GM12872 (cell line): ENCODE measurements at regions not wholly inside any gene's neighbourhood (a gene's known extent, or its start where the extent isn't known, plus 50 kb on each side); places are given as distances from the start of the nearest gene placed in this dataset.
A peak's percentile ranks its signal among the peaks of the same experiment; 100 is the strongest.

Experiments
- TF ChIP-seq, protein P1 (sequence below): IDR thresholded peaks from 3 replicates; pipeline ENCODE4 v1.5.1; 2011; ENCODE audit warnings: low read depth, mild to moderate bottlenecking, low read length, moderate library complexity; ENCODE audit not compliant: insufficient read depth

DNA sequence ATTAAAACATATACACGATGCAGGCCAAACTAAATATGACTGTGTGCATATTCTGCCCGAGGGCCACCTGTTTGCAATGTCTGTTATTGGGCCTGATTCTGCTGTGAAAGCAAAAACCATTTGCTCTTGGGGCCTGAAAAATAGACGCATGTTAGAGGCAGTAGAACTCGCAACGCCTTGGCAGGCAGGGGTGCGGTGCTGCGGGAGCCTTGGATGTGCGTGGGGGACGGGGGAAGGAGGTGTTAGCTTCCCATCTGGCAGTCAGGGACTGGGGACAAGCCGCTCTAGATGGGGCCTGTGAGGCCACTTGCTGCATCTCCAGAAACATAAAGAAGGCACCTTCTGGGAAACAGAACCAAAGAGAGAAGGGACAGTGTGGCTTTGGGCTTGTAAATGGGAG lies 216.3 kb downstream of the PHETA1 start:
- TF ChIP-seq, protein P1, sequence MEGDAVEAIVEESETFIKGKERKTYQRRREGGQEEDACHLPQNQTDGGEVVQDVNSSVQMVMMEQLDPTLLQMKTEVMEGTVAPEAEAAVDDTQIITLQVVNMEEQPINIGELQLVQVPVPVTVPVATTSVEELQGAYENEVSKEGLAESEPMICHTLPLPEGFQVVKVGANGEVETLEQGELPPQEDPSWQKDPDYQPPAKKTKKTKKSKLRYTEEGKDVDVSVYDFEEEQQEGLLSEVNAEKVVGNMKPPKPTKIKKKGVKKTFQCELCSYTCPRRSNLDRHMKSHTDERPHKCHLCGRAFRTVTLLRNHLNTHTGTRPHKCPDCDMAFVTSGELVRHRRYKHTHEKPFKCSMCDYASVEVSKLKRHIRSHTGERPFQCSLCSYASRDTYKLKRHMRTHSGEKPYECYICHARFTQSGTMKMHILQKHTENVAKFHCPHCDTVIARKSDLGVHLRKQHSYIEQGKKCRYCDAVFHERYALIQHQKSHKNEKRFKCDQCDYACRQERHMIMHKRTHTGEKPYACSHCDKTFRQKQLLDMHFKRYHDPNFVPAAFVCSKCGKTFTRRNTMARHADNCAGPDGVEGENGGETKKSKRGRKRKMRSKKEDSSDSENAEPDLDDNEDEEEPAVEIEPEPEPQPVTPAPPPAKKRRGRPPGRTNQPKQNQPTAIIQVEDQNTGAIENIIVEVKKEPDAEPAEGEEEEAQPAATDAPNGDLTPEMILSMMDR = no peak

DNA sequence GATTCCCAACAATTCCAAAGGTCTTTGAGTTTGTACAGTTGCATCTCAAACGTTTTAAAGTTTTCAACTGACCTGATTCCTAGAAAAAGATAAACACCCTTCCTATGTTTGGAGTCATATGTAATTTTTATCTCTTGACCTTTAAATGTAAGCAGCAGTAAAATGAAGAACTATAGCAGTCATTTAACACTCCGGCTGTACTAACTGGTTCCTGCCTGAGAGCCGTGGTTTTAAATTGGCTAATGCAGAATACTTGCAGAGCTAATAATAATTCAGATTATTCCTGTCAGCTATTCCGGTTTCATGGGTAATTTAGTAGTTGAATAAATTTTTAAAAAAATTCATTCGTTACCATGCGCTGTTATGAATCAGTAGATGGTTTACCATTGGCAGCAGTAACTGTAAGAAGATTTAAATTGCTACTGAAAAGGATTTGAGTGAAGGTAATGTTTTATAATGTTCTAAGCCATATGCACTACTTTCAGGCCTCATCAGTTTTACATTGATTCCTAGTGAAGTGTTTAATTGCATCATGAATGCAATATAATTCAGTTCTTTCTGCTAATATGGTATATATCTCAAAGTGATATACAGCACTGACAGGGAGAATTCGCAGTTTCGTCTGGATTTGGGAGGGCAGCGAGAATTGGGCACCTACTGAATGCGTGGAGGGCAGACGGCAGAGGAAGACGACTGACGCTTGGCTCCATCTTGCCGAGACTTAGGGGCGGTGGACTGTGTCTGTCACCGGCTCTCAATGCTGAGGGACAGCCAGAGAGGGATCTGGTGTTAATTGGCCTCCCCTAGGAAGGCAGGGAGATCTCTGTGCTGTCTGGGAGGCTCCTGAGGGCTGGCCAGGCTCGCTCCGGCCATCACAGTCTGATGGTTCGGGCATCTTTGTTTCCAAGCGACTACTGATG lies 217.7 kb downstream of the PHETA1 start:
- TF ChIP-seq, protein P1 = no peak

DNA sequence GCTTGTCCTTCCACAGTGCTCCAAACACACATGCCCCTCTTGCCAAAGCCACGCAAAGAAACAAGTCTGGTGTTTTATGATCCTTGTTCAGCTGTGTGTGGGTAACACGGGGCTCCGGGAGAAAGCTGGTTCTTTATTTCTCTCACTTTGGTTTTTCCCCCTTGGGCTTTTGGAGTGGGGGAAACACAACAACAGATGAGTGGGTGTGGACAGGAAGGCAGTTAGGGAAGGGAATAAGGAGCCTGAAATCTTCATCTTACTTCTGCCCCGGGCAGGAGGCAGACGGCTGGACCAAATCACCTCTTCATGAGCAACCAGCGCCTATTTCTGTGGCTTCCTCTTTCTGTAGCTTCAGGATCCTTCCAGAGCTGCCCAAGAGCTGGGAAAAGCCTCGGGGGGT lies 218.5 kb downstream of the PHETA1 start:
- TF ChIP-seq, protein P1 = no peak

DNA sequence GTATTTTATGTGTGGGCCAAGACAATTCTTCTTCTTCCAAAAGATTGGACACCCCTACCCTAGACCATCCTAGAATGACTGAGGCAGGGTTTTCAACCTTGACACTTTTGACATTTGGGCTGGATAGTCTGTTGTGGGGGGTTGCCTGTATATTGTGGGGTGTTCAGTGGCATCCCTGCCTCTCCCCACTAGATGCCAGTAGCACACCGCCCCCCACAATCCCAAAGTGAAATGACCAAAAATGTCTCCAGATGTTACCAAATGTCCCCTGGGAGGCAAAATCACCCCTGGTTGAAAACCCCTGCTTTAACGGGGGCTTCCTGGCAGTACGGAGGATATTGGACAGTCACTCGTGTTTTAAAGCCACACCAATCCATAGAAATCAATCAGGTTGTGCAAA lies 219.6 kb downstream of the PHETA1 start:
- TF ChIP-seq, protein P1 = 0 out of 3 replicates have a peak, but pooled peaks have one; percentile 12

DNA sequence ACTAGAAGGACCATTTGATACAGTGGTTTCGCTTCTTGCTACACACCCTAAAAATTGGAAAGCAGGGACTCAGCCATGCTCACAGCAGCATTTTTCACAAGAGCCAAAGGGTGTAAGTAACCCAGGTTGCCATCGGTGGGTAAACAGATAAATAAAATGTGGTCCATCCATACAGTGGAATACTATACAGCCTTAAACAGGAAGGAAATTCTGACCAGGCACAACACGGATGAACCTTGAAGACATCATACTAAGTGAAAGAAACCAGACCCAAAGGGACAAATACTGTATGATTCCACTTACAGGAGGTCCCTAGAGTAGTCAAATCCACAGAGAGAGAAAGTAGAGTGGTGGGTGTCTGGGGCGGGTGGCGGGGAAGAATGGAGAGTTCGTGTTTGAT lies 220.9 kb downstream of the PHETA1 start:
- TF ChIP-seq, protein P1 = no peak

DNA sequence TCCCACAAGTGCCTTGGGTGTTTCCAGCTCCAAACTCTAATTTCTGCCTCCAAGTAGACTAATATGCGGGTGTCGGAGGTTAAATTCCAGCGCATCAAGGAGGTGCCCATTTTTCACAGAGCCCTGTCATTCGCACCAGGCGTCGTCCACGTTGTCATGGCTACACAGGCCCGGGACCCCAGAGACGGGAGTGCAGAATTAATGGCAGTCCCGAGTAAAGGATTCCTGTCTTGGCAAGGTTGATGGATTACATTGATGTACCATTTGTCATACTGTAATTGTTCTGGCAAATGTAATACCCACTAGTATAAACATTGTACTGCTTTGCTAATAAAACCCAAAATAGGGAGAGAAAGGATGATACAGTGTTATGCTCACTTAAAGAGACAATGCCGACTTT lies 222.9 kb upstream of the MYL2 start:
- TF ChIP-seq, protein P1 = no peak

DNA sequence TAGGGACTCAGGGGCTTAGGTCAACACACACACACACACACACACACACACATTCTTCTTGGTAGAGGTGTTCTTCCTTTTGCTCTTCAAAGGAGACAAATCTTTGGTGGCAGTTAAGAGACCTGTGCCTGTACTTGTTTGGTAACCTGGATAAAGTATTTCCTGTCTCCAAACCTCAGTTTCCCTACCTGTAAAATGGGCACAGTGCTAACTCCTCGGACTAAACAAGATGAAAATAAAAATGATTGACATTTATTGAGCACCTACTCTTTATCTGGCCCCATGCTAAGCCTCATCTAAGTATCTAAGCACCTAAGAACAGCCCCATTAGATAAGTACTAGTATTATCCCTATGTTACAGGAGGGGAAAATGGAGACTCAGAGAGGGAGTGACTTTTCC lies 220.8 kb upstream of the MYL2 start:
- TF ChIP-seq, protein P1 = no peak
